ENCODE measurements at regions not wholly inside any gene's neighbourhood (a gene's known extent, or its start where the extent isn't known, plus 50 kb on each side); places are given as distances from the start of the nearest gene placed in this dataset.
"Not testable (repeated sequence)": the region's sequence is repeated elsewhere in the genome, so short reads cannot be mapped to it uniquely, and the experiment has no call there.

- not testable (repeated sequence) for DNase-seq
Measured at GRCh38 chr9:39567396-39567795, 211.9 kb downstream of the SPATA31A1 start.

DNA sequence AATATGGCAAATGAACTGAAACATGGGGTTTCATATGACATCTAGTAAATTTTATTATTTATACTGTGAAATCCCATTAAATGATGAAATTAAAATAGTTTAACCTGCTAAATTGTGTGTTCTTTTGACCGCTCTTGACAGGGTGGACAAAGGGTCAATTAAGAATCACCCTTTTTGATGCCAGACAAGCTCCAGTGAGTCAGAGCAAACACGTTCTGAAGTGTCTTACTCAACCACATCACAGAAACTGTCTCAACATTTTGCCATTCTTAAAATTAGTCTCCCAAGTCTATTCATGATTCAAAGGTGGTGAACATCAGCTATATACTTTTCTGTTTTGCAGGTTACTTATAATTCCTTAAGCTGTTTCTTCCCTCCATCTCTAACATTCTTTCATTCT is 213.4 kb downstream of the SPATA31A1 start:
- not testable (repeated sequence) for DNase-seq

GRCh38 chr9:39573024-39574022 is 217.9 kb downstream of the SPATA31A1 start:
- not testable (repeated sequence) for DNase-seq

GRCh38 chr9:39579000-39579399 is 223.5 kb downstream of the SPATA31A1 start:
- not testable (repeated sequence) for DNase-seq

DNA sequence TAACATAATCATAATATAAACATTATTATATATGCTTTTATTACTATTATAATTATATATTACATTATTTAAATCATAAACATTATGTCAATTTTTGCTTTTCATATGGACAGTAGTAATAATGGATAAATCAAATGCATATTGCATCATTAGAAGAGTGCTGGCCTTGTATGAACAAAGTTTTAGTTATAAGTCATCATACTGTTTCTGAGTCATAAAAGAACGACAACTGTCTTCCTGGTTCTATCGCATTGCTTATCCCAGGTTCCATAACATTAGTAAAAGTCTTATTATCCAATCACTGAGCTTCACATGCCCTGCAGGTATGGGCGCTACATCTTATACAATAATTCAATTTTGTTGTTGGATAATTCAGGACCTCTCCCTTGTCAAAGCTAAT is 225.8 kb downstream of the SPATA31A1 start:
- DNase-seq: not testable (repeated sequence)

DNA sequence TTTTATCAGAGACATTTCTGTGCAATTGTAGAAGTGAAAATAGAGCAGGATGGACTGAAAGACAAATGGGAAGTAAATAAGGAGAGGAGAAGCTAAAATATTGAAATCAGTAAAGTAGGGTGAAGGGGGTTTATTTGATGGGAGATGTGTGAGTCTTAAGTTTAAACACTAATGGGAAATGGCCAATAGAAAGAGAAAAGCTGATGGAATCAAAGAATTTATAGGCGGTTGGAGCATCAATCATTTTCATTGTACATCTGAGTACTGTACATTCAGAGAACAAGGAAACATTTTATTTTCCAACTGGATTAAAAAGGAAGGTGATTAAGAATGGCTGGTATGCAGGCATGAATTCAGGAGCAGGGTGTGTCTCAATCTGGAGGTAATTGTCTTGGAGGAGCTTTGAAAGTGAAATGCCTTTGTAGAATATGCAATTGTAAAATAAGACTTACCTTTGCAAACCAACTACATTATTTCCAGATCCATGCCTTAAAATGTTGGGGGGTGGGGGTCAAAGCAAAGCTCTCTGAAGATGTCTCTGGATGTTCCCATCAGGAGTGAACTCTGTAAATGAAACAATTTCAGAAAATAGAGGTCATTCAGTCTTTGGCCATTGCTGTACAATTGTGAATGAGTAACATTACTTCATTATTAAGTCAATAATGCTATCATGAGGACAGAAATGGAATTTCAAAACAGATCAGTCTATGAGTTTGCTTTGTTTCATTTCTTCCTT is 227.4 kb downstream of the SPATA31A1 start:
- DNase-seq: not testable (repeated sequence)

GRCh38 chr9:39583413-39583747 is 227.9 kb downstream of the SPATA31A1 start:
- DNase-seq: not testable (repeated sequence)

GRCh38 chr9:39585233-39585632 is 229.8 kb downstream of the SPATA31A1 start:
- not testable (repeated sequence) for DNase-seq

DNA sequence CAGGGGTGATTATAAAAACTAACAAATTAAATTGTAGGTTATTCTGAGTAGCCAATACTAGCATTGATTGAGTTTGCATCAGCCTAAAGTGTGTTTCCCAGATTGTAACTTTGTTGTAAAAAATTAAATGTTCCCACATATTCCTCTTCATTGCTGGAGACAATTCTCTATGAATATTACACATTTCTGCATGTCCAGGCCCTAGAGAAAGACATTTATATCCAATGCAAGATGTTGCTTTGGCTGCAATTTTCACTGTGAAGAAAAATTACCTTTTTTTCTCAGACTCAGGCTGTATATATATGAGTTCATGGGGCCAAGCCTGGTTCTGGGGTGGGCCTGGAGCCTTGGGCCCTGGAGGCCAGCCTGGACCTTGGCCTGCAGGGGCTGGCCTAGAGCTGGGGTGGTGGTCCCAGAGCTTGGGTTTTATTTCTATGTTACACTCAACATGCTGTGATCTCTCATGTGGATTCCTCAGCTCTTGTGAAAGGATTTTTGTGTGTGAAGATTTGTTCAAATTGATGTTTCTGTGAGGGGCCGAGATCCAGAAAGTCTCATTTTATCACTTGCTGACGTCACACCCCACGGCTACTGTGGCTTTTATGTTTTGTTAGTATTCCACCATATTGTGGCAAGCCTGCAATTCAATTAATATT is 232.5 kb downstream of the SPATA31A1 start:
- DNase-seq: no peak

GRCh38 chr9:39588500-39589137 is 233.2 kb downstream of the SPATA31A1 start:
- no peak for DNase-seq

- not testable (repeated sequence) for DNase-seq
Measured at GRCh38 chr9:39604089-39604488, 248.6 kb downstream of the SPATA31A1 start.

- DNase-seq: not testable (repeated sequence)
Measured at GRCh38 chr9:39611449-39612231, 256.2 kb downstream of the SPATA31A1 start.

- DNase-seq: not testable (repeated sequence)
Measured at GRCh38 chr9:39616480-39616879, 261.0 kb downstream of the SPATA31A1 start.

GRCh38 chr9:39624048-39624447 is 268.6 kb downstream of the SPATA31A1 start:
- DNase-seq: not testable (repeated sequence)

GRCh38 chr9:39632071-39632470 is 276.6 kb downstream of the SPATA31A1 start:
- DNase-seq: not testable (repeated sequence)

DNA sequence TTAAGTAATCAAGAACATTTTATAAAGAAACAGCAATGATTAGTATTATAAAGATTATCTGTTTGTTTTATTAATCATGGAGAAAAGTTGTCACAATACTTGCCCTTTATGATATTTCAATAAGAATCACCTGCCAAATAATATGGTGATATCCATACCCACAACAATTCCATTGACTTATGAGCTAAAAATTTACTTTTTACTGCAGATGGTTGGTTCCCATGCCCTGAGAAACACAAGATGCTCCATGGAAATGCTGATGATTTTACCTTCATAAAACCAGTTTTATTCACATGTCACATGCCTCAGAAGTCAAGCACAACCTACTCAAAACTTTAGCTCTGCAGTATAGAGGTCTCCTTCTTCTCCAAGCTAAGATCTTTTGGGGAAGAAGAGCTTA is 293.6 kb downstream of the SPATA31A1 start:
- not testable (repeated sequence) for DNase-seq

GRCh38 chr9:39656960-39657603 is 301.6 kb downstream of the SPATA31A1 start:
- not testable (repeated sequence) for DNase-seq

DNA sequence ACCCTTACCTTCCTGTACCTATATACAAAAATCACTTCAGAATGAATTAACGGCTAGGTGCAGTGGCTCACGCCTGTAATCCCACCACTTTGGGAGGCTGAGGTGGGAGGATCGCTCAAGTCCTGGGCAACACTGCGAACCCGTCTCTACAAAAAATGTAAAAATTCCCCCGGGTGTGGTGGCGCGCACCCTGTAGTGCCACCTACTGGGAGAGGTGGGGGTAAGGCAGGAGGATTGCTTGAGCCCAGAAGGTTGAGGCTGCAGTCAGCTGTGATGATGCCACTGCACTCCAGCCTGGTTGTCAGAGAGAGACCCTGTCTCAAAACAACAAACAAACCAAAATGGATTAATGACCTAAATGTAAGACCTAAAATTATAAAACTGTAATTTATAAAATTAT is 307.6 kb downstream of the SPATA31A1 start:
- DNase-seq: not testable (repeated sequence)

GRCh38 chr9:39663713-39664112 is 308.2 kb downstream of the SPATA31A1 start:
- DNase-seq: not testable (repeated sequence)

DNA sequence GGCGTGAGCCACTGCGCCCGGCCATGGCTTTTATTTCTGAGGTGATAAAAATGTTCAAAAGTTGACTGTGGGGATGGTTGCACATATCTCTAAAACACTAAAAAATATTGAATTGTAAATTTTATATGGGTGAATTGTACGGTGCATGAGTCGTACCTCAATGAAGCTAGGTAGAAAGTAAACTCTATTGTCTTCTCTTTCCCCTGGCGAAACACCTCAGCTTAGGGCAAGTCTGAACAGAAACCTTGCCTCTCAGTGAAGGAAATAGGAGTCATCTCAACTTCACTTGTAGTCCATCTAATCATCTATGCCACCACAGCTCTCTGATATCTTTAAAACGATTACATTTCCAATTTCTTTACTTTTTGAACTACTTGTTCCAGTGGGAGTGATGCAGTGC is 309.6 kb downstream of the SPATA31A1 start:
- DNase-seq: not testable (repeated sequence)
